GM19025 (cell line): ENCODE measurements at regions not wholly inside any gene's neighbourhood (a gene's known extent, or its start where the extent isn't known, plus 50 kb on each side); places are given as distances from the start of the nearest gene placed in this dataset.

Source experiments
- ATAC-seq: cut with Tn5 transposase; IDR thresholded peaks from one replicate; pipeline ENCODE4 v1.9.1; 2021; ENCODE audit warnings: mild to moderate bottlenecking, low read depth, moderate library complexity; ENCODE audit not compliant: unreplicated experiment

DNA sequence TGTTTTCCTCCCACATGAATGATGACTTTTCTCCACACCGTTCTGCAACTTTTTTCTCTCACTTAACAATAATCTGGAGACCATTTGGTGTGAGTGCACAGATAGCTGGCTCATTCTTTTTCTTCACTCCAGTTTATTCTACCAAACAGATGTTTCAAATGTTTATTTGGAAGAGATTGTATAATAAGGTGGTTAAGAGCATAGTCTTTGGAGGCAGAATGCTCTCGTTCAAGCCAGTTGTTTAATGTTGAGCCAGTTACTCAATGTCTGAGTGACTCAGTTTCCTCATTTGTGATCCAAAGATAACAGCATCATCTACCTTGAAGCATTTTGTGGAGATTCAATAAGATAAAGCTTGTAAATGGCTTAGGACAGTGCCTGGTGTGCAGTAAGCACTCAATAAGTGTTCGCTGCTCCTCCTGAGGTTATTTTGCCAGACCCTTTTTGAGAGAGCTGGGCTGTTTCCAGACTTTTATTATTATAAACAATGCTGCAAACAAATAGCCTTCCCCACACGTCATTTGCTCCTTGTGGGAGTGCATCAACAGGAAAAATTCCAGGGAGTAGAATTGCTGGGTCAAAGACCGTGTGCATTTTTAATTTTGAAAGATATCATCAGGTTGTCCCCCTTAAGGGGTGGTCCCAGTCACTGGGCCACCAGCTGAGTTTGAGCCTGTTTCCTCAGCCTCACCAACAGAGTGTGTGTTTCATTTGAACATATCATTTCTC, 70.6 kb downstream of the VEGFA start:
- ATAC-seq, result no peak

- no peak for ATAC-seq
These were observed 68.4 kb downstream of the VEGFA start for GRCh38 chr6:43838276-43839036.

- ATAC-seq, result no peak
These were observed 67.5 kb downstream of the VEGFA start for GRCh38 chr6:43837507-43837906.

- no peak for ATAC-seq
These were observed 66.7 kb downstream of the VEGFA start for GRCh38 chr6:43836507-43837240.
